A204.1 (cell line): ENCODE measurements at regions not wholly inside any gene's neighbourhood (a gene's known extent, or its start where the extent isn't known, plus 50 kb on each side); places are given as distances from the start of the nearest gene placed in this dataset.
"Not testable (repeated sequence)": the region's sequence is repeated elsewhere in the genome, so short reads cannot be mapped to it uniquely, and the experiment has no call there.

ENCODE experiments used
- FAIRE-seq: peaks from 2 replicates; lab custom pipeline; 2012; peaks lifted over from hg19 to GRCh38; lab: Jason Lieb, UNC

GRCh38 chr5:117800261-117800660 lies 1188.1 kb downstream of the DTWD2 start:
- no peak for FAIRE-seq

GRCh38 chr5:117794847-117795246 lies 1193.5 kb downstream of the DTWD2 start:
- FAIRE-seq: no peak

GRCh38 chr5:117793963-117794362 lies 1194.4 kb downstream of the DTWD2 start:
- no peak for FAIRE-seq

GRCh38 chr5:117792476-117792875 lies 1195.9 kb downstream of the DTWD2 start:
- no peak for FAIRE-seq

GRCh38 chr5:117788596-117788995 lies 1199.8 kb downstream of the DTWD2 start:
- no peak for FAIRE-seq

GRCh38 chr5:117779171-117779570 lies 1204.5 kb upstream of the SEMA6A start:
- FAIRE-seq: no peak

- FAIRE-seq: no peak
Measured at GRCh38 chr5:117776977-117777376, 1202.4 kb upstream of the SEMA6A start.

- FAIRE-seq: no peak
Measured at GRCh38 chr5:117769877-117770276, 1195.3 kb upstream of the SEMA6A start.

- no peak for FAIRE-seq
Measured at GRCh38 chr5:117763271-117763670, 1188.6 kb upstream of the SEMA6A start.

- no peak for FAIRE-seq
Measured at GRCh38 chr5:117761186-117761585, 1186.6 kb upstream of the SEMA6A start.

- FAIRE-seq: no peak
Measured at GRCh38 chr5:117759849-117760499, 1185.4 kb upstream of the SEMA6A start.

- FAIRE-seq: peak; percentile 9
Measured at GRCh38 chr5:117752403-117752802, 1177.8 kb upstream of the SEMA6A start.

- FAIRE-seq: no peak
Measured at GRCh38 chr5:117748336-117748735, 1173.7 kb upstream of the SEMA6A start.

- no peak for FAIRE-seq
Measured at GRCh38 chr5:117743337-117743736, 1168.7 kb upstream of the SEMA6A start.

- FAIRE-seq: no peak
Measured at GRCh38 chr5:117741655-117742206, 1167.1 kb upstream of the SEMA6A start.

- no peak for FAIRE-seq
Measured at GRCh38 chr5:117740268-117740667, 1165.6 kb upstream of the SEMA6A start.

- no peak for FAIRE-seq
Measured at GRCh38 chr5:117738571-117738970, 1163.9 kb upstream of the SEMA6A start.

- no peak for FAIRE-seq
Measured at GRCh38 chr5:117736698-117737097, 1162.1 kb upstream of the SEMA6A start.

- FAIRE-seq: no peak
Measured at GRCh38 chr5:117734056-117734455, 1159.4 kb upstream of the SEMA6A start.

- no peak for FAIRE-seq
Measured at GRCh38 chr5:117733051-117733450, 1158.4 kb upstream of the SEMA6A start.

GRCh38 chr5:117732264-117732663 lies 1157.6 kb upstream of the SEMA6A start:
- FAIRE-seq: no peak

- FAIRE-seq: no peak
Measured at GRCh38 chr5:117731446-117731845, 1156.8 kb upstream of the SEMA6A start.

- not testable (repeated sequence) for FAIRE-seq
Measured at GRCh38 chr5:117720784-117721183, 1146.2 kb upstream of the SEMA6A start.

- FAIRE-seq: no peak
Measured at GRCh38 chr5:117719413-117719812, 1144.8 kb upstream of the SEMA6A start.
